Astrocyte of the spinal cord (primary cell): ENCODE measurements at regions not wholly inside any gene's neighbourhood (a gene's known extent, or its start where the extent isn't known, plus 50 kb on each side); places are given as distances from the start of the nearest gene placed in this dataset.
A peak's percentile ranks its signal among the peaks of the same experiment; 100 is the strongest.

Experiments used
- DNase-seq: peaks from one replicate; pipeline ENCODE4 v3.0.0; 2011; ENCODE audit warnings: low read depth, low spot score
- H3K4me3 ChIP-seq: 2 replicates; pipeline ENCODE4 v1.5.1; 2011; ENCODE audit warnings: low read depth, mild to moderate bottlenecking, low read length, moderate library complexity
- CTCF ChIP-seq: IDR thresholded peaks from 2 replicates; pipeline ENCODE4 v1.5.1; 2012; ENCODE audit warnings: low read depth, mild to moderate bottlenecking, low read length, inconsistent platforms
- in situ Hi-C: cut with HindIII; loops from 2 replicates; pipeline ENCODE4 v1.10.0; 2017; ENCODE audit warnings: low sequenced_read_pairs

- in situ Hi-C loops, result no loop called here
- H3K4me3 ChIP-seq, result no peak overlapping the region
- no peak for TF ChIP-seq CTCF
- no peak for DNase-seq
These were observed 1039.5 kb upstream of the SORCS1 start for GRCh38 chr10:108203905-108204527.

- in situ Hi-C loops, result no loop called here
- DNase-seq, result no peak
- TF ChIP-seq CTCF, result no peak
- H3K4me3 ChIP-seq, result no peak overlapping the region
These were observed 1023.0 kb upstream of the SORCS1 start for GRCh38 chr10:108187408-108188012.

- in situ Hi-C loops, result no loop called here
- no peak overlapping the region for H3K4me3 ChIP-seq
- DNase-seq, result no peak
- no peak for TF ChIP-seq CTCF
These were observed 1019.6 kb upstream of the SORCS1 start for GRCh38 chr10:108184114-108184513.

DNA sequence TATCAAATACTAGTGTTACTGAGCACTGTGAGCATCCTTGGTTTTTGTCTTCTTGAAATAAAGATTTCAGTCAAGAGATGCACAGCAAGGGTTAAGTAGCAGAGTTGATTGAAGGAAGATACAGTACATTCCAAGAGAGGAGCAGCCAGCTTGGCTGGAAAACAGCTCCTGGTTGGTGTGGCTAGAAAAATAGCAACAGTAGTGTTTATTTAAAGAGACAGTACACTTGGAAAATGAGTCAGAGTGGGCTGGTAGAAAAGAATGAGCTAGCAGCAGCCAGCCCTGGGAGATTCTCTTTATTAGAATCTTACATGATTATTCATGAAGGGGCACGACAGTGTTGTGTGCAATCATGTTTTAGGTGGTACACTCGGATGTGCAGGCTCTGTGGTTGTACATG lies 1016.4 kb upstream of the SORCS1 start:
- no peak overlapping the region for H3K4me3 ChIP-seq
- TF ChIP-seq CTCF, result no peak
- in situ Hi-C loops, result no loop called here
- DNase-seq, result peak; percentile 1

GRCh38 chr10:108169846-108170245 lies 1005.3 kb upstream of the SORCS1 start:
- DNase-seq, result no peak
- no peak for TF ChIP-seq CTCF
- in situ Hi-C loops, result no loop called here
- H3K4me3 ChIP-seq, result no peak overlapping the region

- no peak for DNase-seq
- in situ Hi-C loops, result no loop called here
- no peak for TF ChIP-seq CTCF
- H3K4me3 ChIP-seq, result no peak overlapping the region
These were observed 1003.3 kb upstream of the SORCS1 start for GRCh38 chr10:108167766-108168165.
